HFFc6 (cell line): ENCODE measurements at regions not wholly inside any gene's neighbourhood (a gene's known extent, or its start where the extent isn't known, plus 50 kb on each side); places are given as distances from the start of the nearest gene placed in this dataset.
A peak's percentile ranks its signal among the peaks of the same experiment; 100 is the strongest.

Experiments used
- DNase-seq: peaks from one replicate; pipeline ENCODE4 v3.0.0-alpha.2; 2018
- H3K27ac Mint-ChIP-seq: 2 replicates; pipeline ENCODE4 v1.8.0; 2020; ENCODE audit warnings: mild to moderate bottlenecking, mixed read lengths
- H3K27me3 Mint-ChIP-seq: 2 replicates; pipeline ENCODE4 v1.8.0; 2021; ENCODE audit warnings: mild to moderate bottlenecking, moderate library complexity, mixed read lengths; ENCODE audit not compliant: insufficient read depth
- H3K36me3 Mint-ChIP-seq: 2 replicates; pipeline ENCODE4 v1.8.0; 2021; ENCODE audit warnings: low read depth, mixed read lengths
- H3K4me1 Mint-ChIP-seq: 2 replicates; pipeline ENCODE4 v1.8.0; 2020; ENCODE audit warnings: low read depth, mixed read lengths
- H3K4me3 Mint-ChIP-seq: 2 replicates; pipeline ENCODE4 v1.8.0; 2020; ENCODE audit warnings: mild to moderate bottlenecking, moderate library complexity, mixed read lengths
- H3K9me3 Mint-ChIP-seq: 2 replicates; pipeline ENCODE4 v1.8.0; 2020; ENCODE audit warnings: mild to moderate bottlenecking, mixed read lengths
- TF ChIP-seq, protein P1 (sequence below): fragments of 200-600 bp; sonication (generic); IDR thresholded peaks from 2 replicates; pipeline ENCODE4 v1.5.0; 2021; ENCODE audit warnings: antibody characterized with exemption, mild to moderate bottlenecking

DNA sequence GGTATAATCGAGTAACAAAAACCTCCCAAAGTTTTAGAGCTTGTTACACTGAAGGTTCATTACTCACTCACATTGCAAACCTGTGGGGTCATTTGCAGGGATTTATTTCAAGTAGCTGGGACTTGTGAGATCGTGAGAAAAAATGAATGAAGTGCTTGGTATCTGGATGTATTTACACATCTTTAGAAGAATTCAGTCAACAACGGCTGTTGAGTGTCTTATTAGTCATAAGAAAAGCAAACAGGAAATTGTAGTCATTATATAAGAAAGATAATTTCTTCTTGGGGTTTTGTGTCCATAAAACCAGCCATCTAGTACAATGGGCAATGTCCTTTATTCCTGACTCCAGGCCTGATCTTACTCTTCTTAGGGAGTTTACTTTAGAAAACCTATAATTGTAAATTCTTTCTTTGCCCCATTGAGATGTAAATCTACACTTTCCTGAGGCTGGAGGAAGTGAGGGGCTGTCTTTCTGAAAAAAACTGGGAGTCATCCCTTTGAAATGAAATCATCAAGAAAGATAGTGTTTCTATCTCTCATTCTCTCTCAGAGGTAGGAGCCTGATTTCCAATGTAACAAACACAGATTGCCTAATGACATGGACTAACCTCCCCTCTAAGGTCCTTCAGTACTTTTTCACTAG, 202.5 kb upstream of the ASCC3 start:
- no peaks in the 10 kb centered on the region for H3K27me3 Mint-ChIP-seq
- H3K9me3 Mint-ChIP-seq, result no peaks in the 10 kb centered on the region
- peak overlapping the region; percentile 73 for H3K4me3 Mint-ChIP-seq
- DNase-seq, result peak; percentile 93
- peaks cover 88% of the 10 kb centered on the region for H3K4me1 Mint-ChIP-seq
- TF ChIP-seq, protein P1, sequence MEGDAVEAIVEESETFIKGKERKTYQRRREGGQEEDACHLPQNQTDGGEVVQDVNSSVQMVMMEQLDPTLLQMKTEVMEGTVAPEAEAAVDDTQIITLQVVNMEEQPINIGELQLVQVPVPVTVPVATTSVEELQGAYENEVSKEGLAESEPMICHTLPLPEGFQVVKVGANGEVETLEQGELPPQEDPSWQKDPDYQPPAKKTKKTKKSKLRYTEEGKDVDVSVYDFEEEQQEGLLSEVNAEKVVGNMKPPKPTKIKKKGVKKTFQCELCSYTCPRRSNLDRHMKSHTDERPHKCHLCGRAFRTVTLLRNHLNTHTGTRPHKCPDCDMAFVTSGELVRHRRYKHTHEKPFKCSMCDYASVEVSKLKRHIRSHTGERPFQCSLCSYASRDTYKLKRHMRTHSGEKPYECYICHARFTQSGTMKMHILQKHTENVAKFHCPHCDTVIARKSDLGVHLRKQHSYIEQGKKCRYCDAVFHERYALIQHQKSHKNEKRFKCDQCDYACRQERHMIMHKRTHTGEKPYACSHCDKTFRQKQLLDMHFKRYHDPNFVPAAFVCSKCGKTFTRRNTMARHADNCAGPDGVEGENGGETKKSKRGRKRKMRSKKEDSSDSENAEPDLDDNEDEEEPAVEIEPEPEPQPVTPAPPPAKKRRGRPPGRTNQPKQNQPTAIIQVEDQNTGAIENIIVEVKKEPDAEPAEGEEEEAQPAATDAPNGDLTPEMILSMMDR, result no peak
- H3K27ac Mint-ChIP-seq, result peak overlapping the region; percentile 89
- H3K36me3 Mint-ChIP-seq, result no peaks in the 10 kb centered on the region

DNA sequence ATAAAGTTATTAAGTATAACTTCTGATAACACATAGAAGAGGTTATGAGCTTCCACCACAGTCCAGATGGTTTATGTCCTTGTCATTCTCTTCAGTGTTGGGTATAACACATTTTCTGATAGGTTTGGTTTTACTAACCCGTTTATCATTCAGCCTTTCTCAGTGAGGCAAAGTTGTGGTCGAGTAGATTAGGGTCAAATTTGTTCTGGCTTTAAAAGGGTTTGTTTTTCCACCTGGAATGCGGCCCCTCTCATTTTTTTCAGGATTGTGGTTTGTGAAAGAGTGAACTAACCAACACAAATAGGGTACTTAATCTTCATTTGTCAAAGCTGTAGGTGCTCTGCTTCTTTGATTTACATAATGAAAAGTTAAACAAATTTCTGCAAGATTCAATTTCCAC, 204.2 kb upstream of the ASCC3 start:
- no peak for DNase-seq
- peaks cover 7% of the 10 kb centered on the region for H3K36me3 Mint-ChIP-seq
- peaks cover 5% of the 10 kb centered on the region; the same call in 1 of the 2 replicates for H3K9me3 Mint-ChIP-seq
- H3K4me3 Mint-ChIP-seq, result no peak overlapping the region
- H3K27ac Mint-ChIP-seq, result peak overlapping the region; percentile 31; the same call in 1 of the 2 replicates
- TF ChIP-seq, protein P1, result no peak
- peaks cover 90% of the 10 kb centered on the region for H3K4me1 Mint-ChIP-seq
- no peaks in the 10 kb centered on the region for H3K27me3 Mint-ChIP-seq

DNA sequence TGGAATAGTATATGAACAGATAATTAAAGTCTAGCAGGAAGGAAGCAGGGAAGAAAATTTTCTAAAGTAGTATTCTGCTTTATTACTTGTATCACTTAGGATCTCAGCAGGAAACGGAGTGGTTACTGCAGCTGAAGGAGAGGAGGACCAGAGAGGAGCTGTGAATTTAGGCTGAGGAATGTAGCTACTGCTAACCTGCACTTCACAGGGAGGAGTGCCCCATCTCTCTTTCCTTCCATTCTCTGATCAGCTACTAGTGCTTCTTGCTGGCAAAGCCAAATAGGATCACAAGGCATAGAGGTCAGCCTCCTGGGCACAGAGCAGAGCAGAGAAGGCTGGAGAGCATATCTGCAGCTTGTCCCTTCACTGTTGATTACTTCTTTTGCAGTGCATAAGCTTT, 205.3 kb upstream of the ASCC3 start:
- Mint-ChIP-seq H3K4me1 (peaks cover 86% of the 10 kb centered on the region), H3K27ac (no peak overlapping the region), H3K36me3 (peaks cover 17% of the 10 kb centered on the region), H3K27me3 (no peaks in the 10 kb centered on the region), H3K4me3 (no peak overlapping the region), H3K9me3 (peaks cover 15% of the 10 kb centered on the region)
- DNase-seq, result no peak
- TF ChIP-seq, protein P1, result no peak

DNA sequence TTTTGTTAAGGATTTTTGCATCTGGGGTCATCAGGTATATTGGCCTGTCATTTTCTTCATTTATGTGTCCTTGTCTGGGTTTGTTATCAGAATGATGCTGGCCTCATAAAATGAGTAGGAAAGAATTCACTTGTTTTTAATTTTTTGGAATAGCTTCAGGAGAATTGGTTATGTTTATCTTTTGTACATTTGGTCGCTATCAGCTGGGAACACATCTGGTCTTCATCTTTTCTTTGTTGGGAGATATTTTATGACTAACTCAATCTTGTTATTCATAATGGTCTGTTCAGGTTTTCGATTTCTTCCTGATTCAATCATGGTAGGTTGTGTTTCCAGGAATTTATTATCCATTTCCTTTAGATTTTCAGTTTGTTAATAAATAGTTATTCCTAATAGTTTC, 207.5 kb upstream of the ASCC3 start:
- H3K4me3 Mint-ChIP-seq, result no peak overlapping the region
- H3K36me3 Mint-ChIP-seq, result peaks cover 18% of the 10 kb centered on the region
- DNase-seq, result no peak
- peaks cover 65% of the 10 kb centered on the region for H3K4me1 Mint-ChIP-seq
- H3K27ac Mint-ChIP-seq, result no peak overlapping the region
- TF ChIP-seq, protein P1, result no peak
- peaks cover 16% of the 10 kb centered on the region for H3K9me3 Mint-ChIP-seq
- no peaks in the 10 kb centered on the region; the same call in 1 of the 2 replicates for H3K27me3 Mint-ChIP-seq

DNA sequence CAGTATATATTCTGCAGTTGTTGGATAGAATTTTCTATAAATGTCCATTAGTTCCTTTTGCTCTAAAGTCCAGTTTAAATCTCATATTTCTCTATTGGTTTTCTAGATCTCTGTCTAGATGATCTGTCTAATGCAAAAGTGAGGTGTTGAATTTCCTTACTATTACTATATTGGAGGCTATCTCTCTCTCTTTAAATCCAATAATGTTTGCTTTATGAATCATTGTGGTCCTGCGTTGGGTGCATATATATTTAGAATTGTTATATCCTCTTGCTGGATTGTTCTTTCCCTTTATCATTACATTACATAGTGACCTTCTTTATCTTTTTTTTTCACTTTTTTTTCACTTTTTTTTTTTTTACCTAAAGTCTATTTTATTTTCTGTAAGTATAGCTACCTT, 208.5 kb upstream of the ASCC3 start:
- Mint-ChIP-seq H3K9me3 (peaks cover 16% of the 10 kb centered on the region), H3K27me3 (no peaks in the 10 kb centered on the region; the same call in 1 of the 2 replicates), H3K4me3 (no peak overlapping the region), H3K27ac (peak overlapping the region; percentile 82; the same call in 1 of the 2 replicates), H3K4me1 (peaks cover 55% of the 10 kb centered on the region), H3K36me3 (peaks cover 18% of the 10 kb centered on the region)
- DNase-seq, result no peak
- TF ChIP-seq, protein P1, result no peak
